B cell (primary cell): ENCODE measurements at regions not wholly inside any gene's neighbourhood (a gene's known extent, or its start where the extent isn't known, plus 50 kb on each side); places are given as distances from the start of the nearest gene placed in this dataset.
"Not testable (repeated sequence)": the region's sequence is repeated elsewhere in the genome, so short reads cannot be mapped to it uniquely, and the experiment has no call there.

Source experiments
- EZH2 ChIP-seq: IDR thresholded peaks from 2 replicates; pipeline ENCODE4 v1.6.1; 2012; ENCODE audit warnings: borderline replicate concordance, low read depth, mild to moderate bottlenecking, moderate library complexity, low read length; ENCODE audit not compliant: insufficient read depth, poor library complexity, severe bottlenecking
- TF ChIP-seq, protein P1 (sequence below): fragments of 200-600 bp; IDR thresholded peaks from one replicate; pipeline ENCODE4 v1.8.0; 2022; ENCODE audit warnings: antibody characterized with exemption, mild to moderate bottlenecking

DNA sequence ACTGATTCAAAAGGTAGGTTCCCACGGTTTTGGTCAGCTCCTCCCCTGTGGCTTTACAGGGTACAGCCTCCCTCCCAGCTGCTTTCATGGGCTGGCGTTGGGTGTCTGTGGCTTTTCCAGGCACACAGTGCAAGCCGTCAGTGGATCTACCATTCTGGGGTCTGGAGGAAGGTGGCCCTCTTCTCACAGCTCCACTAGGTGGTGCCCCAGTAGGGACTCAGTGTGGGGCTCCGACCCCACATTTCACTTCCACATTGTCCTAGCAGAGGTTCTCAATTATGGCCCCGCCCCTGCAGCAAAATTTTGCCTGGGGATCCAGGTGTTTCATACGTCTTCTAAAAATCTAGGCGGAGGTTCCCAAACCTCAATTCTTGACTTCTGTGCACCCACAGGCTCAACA is 324.6 kb upstream of the PHF14 start:
- TF ChIP-seq, protein P1, sequence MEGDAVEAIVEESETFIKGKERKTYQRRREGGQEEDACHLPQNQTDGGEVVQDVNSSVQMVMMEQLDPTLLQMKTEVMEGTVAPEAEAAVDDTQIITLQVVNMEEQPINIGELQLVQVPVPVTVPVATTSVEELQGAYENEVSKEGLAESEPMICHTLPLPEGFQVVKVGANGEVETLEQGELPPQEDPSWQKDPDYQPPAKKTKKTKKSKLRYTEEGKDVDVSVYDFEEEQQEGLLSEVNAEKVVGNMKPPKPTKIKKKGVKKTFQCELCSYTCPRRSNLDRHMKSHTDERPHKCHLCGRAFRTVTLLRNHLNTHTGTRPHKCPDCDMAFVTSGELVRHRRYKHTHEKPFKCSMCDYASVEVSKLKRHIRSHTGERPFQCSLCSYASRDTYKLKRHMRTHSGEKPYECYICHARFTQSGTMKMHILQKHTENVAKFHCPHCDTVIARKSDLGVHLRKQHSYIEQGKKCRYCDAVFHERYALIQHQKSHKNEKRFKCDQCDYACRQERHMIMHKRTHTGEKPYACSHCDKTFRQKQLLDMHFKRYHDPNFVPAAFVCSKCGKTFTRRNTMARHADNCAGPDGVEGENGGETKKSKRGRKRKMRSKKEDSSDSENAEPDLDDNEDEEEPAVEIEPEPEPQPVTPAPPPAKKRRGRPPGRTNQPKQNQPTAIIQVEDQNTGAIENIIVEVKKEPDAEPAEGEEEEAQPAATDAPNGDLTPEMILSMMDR = not testable (repeated sequence)
- not testable (repeated sequence) for TF ChIP-seq EZH2
